ENCODE measurements at regions not wholly inside any gene's neighbourhood (a gene's known extent, or its start where the extent isn't known, plus 50 kb on each side); places are given as distances from the start of the nearest gene placed in this dataset.

GRCh38 chr18:61281431-61281830 is 51.8 kb upstream of the CDH20 start:
- no peak for DNase-seq

- DNase-seq, result no peak
These were observed 50.3 kb upstream of the CDH20 start for GRCh38 chr18:61282926-61283325.
